ENCODE measurements at regions not wholly inside any gene's neighbourhood (a gene's known extent, or its start where the extent isn't known, plus 50 kb on each side); places are given as distances from the start of the nearest gene placed in this dataset.

DNA sequence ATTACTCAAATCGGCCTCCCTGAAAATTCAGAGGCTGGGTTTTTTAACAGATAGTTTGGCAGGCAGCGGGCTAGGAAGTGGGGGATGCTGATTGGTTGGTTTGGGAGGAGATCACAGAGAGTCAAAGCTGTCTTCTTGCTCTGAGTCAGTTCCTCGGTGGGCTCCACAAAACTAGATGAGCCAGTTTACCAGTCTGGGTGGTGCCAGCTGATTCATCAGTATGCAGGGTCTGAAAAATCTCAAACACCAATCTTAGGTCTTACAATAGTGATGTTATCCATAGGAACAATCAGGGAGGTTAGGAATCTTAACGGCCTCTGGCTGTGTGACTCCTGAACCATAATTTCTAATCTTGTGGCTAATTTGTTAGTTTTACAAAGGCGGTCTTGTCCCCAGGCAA lies 190.7 kb downstream of the C6orf118 start:
- TF ChIP-seq, protein P1, sequence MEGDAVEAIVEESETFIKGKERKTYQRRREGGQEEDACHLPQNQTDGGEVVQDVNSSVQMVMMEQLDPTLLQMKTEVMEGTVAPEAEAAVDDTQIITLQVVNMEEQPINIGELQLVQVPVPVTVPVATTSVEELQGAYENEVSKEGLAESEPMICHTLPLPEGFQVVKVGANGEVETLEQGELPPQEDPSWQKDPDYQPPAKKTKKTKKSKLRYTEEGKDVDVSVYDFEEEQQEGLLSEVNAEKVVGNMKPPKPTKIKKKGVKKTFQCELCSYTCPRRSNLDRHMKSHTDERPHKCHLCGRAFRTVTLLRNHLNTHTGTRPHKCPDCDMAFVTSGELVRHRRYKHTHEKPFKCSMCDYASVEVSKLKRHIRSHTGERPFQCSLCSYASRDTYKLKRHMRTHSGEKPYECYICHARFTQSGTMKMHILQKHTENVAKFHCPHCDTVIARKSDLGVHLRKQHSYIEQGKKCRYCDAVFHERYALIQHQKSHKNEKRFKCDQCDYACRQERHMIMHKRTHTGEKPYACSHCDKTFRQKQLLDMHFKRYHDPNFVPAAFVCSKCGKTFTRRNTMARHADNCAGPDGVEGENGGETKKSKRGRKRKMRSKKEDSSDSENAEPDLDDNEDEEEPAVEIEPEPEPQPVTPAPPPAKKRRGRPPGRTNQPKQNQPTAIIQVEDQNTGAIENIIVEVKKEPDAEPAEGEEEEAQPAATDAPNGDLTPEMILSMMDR (IDR thresholded peaks at IDR 0.05; ENCODE audit: insufficient read depth, low read depth, low read length), result no peak
- no peak for TF ChIP-seq EZH2 (IDR thresholded peaks at IDR 0.05; ENCODE audit: insufficient read depth, low read length)
